ENCODE measurements at regions not wholly inside any gene's neighbourhood (a gene's known extent, or its start where the extent isn't known, plus 50 kb on each side); places are given as distances from the start of the nearest gene placed in this dataset.
"Not testable (repeated sequence)": the region's sequence is repeated elsewhere in the genome, so short reads cannot be mapped to it uniquely, and the experiment has no call there.

GRCh38 chr12:46898152-46898931 lies 72.5 kb upstream of the SLC38A4 start:
- Histone ChIP-seq H3K36me3 (no peaks in the 10 kb centered on the region), H3K9me3 (no peaks in the 10 kb centered on the region), H3K27ac (no peak overlapping the region), H3K9ac (no peak overlapping the region), H3K4me3 (no peak overlapping the region), H3K27me3 (no peaks in the 10 kb centered on the region), H4K20me1 (no peaks in the 10 kb centered on the region), H3K4me1 (0 out of 2 replicates have a peak, but pooled peaks cover 6% of the 10 kb centered on the region), H3K4me2 (no peak overlapping the region)
- TF ChIP-seq Cebpa-rat (IDR thresholded peaks at IDR 0.05) = no peak

DNA sequence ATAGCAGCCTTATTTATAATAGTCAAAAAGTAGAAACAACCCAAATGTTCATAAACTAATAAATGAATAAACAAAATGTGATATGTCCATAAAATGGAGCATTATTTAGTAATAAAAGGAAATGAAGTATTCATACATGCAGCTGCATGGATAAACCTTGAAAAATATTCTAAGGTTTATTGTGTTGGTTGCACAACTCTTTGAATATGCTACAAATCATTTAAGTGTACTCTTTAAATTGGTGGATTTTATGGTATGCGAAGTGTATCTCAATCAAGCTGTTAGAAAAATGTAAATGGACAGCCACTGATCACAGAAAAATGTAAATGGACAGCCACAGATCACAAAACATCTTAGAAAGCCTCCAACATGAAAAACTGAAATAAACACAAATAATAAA lies 73.2 kb upstream of the SLC38A4 start:
- H3K4me2 ChIP-seq = no peak overlapping the region
- no peak overlapping the region for H3K27ac ChIP-seq
- H3K4me3 ChIP-seq = no peak overlapping the region
- H3K27me3 ChIP-seq = no peaks in the 10 kb centered on the region
- no peaks in the 10 kb centered on the region for H3K36me3 ChIP-seq
- H3K9ac ChIP-seq = no peak overlapping the region
- 0 out of 2 replicates have a peak, but pooled peaks cover 6% of the 10 kb centered on the region for H3K4me1 ChIP-seq
- H4K20me1 ChIP-seq = no peaks in the 10 kb centered on the region
- no peak for TF ChIP-seq Cebpa-rat (IDR thresholded peaks at IDR 0.05)
- no peaks in the 10 kb centered on the region for H3K9me3 ChIP-seq

- Histone ChIP-seq H3K4me3 (no peak overlapping the region), H3K36me3 (no peaks in the 10 kb centered on the region), H3K27me3 (no peaks in the 10 kb centered on the region), H3K4me1 (0 out of 2 replicates have a peak, but pooled peaks cover 6% of the 10 kb centered on the region), H3K4me2 (0 out of 2 replicates have a peak overlapping the region, but pooled peaks have one; percentile 4), H3K27ac (no peak overlapping the region), H4K20me1 (no peaks in the 10 kb centered on the region), H3K9ac (no peak overlapping the region), H3K9me3 (no peaks in the 10 kb centered on the region)
- no peak for TF ChIP-seq Cebpa-rat (IDR thresholded peaks at IDR 0.05)
Measured at GRCh38 chr12:46900734-46901463, 75.1 kb upstream of the SLC38A4 start.

DNA sequence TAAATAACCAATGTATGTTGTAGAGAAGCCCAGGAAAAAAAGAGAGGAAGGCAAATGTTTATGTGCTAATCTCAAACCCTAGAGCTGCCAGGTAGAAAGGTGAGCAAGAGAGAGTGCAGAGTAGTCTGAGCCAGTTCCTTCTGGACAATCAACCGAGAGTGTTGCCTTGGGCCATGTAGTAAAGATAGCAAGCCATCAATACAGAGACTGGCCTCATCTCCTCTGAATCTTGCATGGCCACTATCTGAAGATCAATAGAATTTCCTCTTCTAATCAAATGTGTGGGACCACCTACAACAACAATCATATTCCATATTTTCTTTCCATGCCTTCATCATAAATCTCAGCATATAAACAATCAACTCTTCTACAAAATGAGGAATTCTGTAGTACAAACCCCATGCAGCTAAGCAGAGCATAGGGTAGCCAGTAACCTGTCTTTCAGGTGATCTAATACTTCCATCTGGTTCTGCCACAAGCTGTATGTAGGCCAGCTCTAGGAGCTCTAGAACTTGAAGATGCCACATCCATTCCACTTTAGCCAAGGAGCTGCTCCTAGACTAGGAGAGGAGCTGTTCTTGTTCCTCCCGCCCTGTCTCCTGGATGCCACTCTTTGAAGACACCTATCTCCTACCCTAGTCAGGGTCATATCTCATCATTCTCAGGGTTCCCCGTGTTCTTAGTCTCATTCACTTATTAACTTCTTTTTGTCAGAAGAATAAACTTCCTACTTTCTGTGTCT lies 75.8 kb upstream of the SLC38A4 start:
- Histone ChIP-seq H3K27ac (no peak overlapping the region), H3K9me3 (no peaks in the 10 kb centered on the region), H4K20me1 (no peaks in the 10 kb centered on the region), H3K36me3 (no peaks in the 10 kb centered on the region), H3K4me3 (no peak overlapping the region), H3K9ac (no peak overlapping the region), H3K4me2 (0 out of 2 replicates have a peak overlapping the region, but pooled peaks have one; percentile 4), H3K27me3 (no peaks in the 10 kb centered on the region), H3K4me1 (0 out of 2 replicates have a peak, but pooled peaks cover 6% of the 10 kb centered on the region)
- TF ChIP-seq Cebpa-rat (IDR thresholded peaks at IDR 0.05) = no peak

DNA sequence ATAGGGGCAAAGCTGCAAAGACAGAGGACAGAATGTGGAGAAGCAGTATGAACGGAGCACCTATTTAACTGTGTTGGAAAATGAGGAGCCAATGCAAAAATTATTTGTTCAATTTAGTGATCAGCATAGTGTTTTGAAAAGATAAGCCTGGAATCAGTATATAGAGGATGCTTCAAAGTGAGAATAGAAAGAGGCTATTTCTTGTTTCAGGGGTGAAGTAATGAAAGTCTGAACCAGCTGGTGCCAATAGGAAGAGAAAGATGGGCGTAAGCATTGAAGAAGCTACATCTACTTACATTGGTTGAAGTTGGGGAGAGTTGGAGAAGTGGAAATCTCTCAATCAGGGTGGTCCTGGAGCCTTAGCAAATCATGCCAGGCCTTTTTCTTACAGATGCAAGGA lies 77.3 kb upstream of the SLC38A4 start:
- Histone ChIP-seq H3K36me3 (no peaks in the 10 kb centered on the region), H3K9me3 (no peaks in the 10 kb centered on the region), H3K4me2 (no peak overlapping the region), H4K20me1 (no peaks in the 10 kb centered on the region), H3K4me1 (0 out of 2 replicates have a peak, but pooled peaks cover 6% of the 10 kb centered on the region), H3K27ac (no peak overlapping the region), H3K27me3 (no peaks in the 10 kb centered on the region), H3K4me3 (no peak overlapping the region), H3K9ac (no peak overlapping the region)
- no peak for TF ChIP-seq Cebpa-rat (IDR thresholded peaks at IDR 0.05)

GRCh38 chr12:46904406-46905238 lies 78.8 kb upstream of the SLC38A4 start:
- no peak overlapping the region for H3K4me3 ChIP-seq
- H3K27ac ChIP-seq = no peak overlapping the region
- no peaks in the 10 kb centered on the region for H4K20me1 ChIP-seq
- H3K27me3 ChIP-seq = no peaks in the 10 kb centered on the region
- H3K4me2 ChIP-seq = no peak overlapping the region
- H3K4me1 ChIP-seq = 0 out of 2 replicates have a peak, but pooled peaks cover 6% of the 10 kb centered on the region
- no peaks in the 10 kb centered on the region for H3K36me3 ChIP-seq
- no peaks in the 10 kb centered on the region for H3K9me3 ChIP-seq
- H3K9ac ChIP-seq = no peak overlapping the region
- no peak for TF ChIP-seq Cebpa-rat (IDR thresholded peaks at IDR 0.05)

- not testable (repeated sequence) for H3K27me3 ChIP-seq, H3K36me3 ChIP-seq, H4K20me1 ChIP-seq, H3K4me1 ChIP-seq, H3K4me3 ChIP-seq, H3K4me2 ChIP-seq, H3K27ac ChIP-seq, H3K9me3 ChIP-seq, H3K9ac ChIP-seq
Measured at GRCh38 chr12:46905239-46905627, 79.4 kb upstream of the SLC38A4 start.

- H3K4me3 ChIP-seq = no peak overlapping the region
- H3K4me2 ChIP-seq = no peak overlapping the region
- H3K36me3 ChIP-seq = no peaks in the 10 kb centered on the region
- no peaks in the 10 kb centered on the region for H3K27me3 ChIP-seq
- H3K4me1 ChIP-seq = no peaks in the 10 kb centered on the region
- no peak overlapping the region for H3K9ac ChIP-seq
- no peaks in the 10 kb centered on the region for H3K9me3 ChIP-seq
- H3K27ac ChIP-seq = no peak overlapping the region
- no peak for TF ChIP-seq Cebpa-rat (IDR thresholded peaks at IDR 0.05)
- H4K20me1 ChIP-seq = no peaks in the 10 kb centered on the region
Measured at GRCh38 chr12:46907791-46908190, 82.0 kb upstream of the SLC38A4 start.

DNA sequence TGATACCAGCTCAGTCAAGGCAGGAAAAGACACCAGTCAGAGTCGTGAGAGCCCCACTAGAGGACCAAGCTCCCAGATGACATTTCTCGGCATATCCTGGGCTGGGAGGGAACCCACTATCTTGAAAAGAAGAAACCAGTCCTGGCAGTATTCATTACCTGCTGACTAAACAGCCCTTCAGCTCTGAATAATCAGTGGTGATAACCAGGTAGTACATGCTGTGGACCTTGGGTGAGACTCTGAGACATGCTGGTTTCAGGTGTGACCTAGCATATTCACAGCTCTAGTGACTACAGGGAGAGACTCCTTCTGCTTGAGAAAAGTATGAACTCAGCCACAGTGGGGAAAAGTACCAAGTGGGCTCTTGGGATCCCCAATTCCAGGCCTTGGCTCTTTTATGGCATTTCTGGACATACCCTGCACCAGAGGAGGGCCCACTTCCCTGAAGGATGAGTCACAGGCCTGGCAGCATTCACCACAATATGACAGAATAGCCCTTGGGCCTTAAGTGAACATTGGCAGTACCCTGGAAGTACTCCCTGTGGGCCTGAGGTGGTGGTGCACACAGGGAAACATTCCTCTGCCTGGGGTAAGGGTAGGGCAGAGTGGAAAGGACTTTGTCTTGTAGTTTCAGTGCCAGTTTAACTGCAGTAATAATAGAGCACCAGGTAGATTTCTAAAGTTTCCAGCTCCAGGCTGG lies 82.6 kb upstream of the SLC38A4 start:
- Histone ChIP-seq H3K4me2 (no peak overlapping the region), H3K9ac (no peak overlapping the region), H4K20me1 (no peaks in the 10 kb centered on the region), H3K4me1 (no peaks in the 10 kb centered on the region), H3K4me3 (no peak overlapping the region), H3K27me3 (no peaks in the 10 kb centered on the region), H3K9me3 (no peaks in the 10 kb centered on the region), H3K36me3 (no peaks in the 10 kb centered on the region), H3K27ac (no peak overlapping the region)
- TF ChIP-seq Cebpa-rat (IDR thresholded peaks at IDR 0.05) = no peak

All from BLaER1 (cell line).